HG03139 (cell line): ENCODE measurements at regions not wholly inside any gene's neighbourhood (a gene's known extent, or its start where the extent isn't known, plus 50 kb on each side); places are given as distances from the start of the nearest gene placed in this dataset.

ENCODE experiments used
- ATAC-seq: cut with Tn5 transposase; IDR thresholded peaks from one replicate; pipeline ENCODE4 v1.9.1; 2021; ENCODE audit not compliant: unreplicated experiment

- no peak for ATAC-seq
Observed at GRCh38 chr5:105407200-105407599, 1844.6 kb upstream of the NUDT12 start.

DNA sequence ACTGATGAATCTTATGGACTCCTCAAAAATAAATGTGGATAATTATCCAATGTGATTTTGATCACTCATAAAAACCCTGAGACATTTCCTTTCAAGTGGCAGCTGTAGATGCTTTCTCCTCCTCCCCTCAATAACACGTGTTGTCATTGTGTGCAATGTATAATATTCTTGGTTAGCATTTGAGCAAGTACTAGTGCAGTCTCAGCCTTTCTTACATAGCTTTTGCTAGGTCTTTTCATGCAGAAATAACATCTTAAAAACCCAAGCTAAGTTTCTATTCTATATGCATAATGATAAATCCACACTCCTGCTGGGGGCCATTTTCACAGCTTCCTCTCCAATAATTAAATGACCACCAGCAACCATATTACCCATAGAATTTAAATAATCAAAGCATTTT is 1835.2 kb upstream of the NUDT12 start:
- ATAC-seq: no peak

- ATAC-seq: no peak
Observed at GRCh38 chr5:105392710-105393149, 1830.1 kb upstream of the NUDT12 start.

- ATAC-seq: no peak
Observed at GRCh38 chr5:105392122-105392709, 1829.6 kb upstream of the NUDT12 start.

GRCh38 chr5:105380126-105380525 is 1817.5 kb upstream of the NUDT12 start:
- ATAC-seq: no peak

DNA sequence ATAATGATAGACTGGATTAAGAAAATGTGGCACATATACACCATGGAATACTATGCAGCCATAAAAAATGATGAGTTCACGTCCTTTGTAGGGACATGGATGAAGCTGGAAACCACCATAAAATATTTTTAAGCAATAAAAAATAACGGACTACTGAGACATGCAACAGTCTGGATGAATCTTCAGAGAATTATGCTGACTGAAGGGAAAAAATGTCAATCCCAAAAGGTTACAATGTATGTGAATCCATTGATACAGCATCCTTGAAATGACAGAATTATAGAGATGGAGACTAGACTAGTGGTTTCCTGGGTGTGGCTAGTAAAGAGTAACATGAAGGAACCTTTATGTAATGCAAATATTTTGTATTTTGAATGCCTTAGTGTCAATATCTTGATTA is 1808.6 kb upstream of the NUDT12 start:
- ATAC-seq: no peak

- no peak for ATAC-seq
Observed at GRCh38 chr5:105350486-105351140, 1788.0 kb upstream of the NUDT12 start.

DNA sequence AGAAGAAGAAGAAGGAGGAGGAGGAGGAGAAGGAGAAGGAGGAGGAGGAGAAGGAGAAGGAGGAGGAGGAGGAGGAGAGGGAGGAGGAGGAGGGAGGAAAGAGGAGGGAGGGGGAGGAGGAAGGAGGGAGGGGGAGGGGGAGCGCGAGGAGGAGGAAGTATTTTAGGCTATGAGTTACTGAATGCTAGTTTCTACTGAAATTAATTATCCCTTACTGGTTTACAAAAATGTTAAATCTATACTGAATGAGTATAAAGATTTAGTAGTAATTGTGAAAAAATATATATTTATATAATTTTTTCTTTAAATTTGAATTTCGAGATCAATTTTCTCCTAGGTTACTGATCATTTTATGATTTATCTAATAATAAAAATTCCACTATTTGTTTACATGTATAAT is 1769.0 kb upstream of the NUDT12 start:
- no peak for ATAC-seq

DNA sequence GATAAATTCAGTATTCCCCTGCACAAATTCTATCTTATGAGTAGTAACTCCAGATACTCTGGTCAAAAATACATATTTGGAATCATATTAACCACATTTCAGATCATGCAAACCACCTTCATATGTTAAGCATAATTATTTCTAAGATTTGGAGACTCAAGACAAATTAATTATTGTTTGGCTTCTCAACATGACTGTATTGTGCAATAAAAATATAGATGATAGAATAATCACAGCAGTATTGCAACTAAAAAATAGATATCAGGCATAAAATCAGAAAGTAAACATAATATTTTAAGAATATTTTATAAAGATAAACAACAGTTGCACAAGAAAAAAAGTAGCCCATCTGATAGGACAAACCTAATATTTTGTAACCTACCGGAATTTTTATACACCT is 1767.6 kb upstream of the NUDT12 start:
- ATAC-seq: no peak

DNA sequence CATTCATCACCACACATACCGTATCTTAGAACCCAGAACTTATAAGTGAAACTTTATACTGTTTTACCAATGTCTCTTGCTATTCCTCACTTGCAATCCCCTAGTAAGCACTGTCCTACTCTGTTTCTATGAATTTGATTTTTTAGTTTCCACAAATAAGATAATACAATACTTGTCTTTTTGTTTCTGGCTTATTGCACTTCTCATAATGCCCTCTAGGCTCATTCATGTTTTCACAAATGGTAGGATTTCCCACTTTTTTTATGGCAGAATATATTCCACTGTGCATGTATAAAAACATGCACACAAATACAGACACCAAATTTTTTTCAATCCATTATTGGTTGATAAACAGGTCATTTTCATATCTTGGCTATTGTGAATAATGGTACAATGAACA is 1742.3 kb upstream of the NUDT12 start:
- ATAC-seq: no peak

DNA sequence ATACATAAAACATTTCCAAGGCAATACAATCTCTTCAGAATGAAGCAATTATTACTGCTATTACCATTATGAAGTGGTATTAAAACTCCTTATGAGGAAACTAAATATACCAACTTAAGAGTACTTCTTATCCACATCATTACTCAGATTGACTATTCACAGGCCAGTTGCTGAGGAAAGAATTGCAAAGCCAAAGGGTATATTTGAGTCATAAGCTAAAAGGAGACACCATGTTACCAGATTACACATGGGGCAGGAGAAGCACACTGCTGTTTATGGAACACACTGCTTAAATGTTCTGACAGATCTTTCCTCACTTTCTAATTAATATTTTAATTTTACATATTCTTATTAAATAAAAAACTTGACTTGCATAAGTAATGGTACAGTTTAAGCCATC is 1726.4 kb upstream of the NUDT12 start:
- ATAC-seq: no peak

GRCh38 chr5:105283134-105283533 is 1720.5 kb upstream of the NUDT12 start:
- ATAC-seq: no peak

GRCh38 chr5:105274079-105274478 is 1711.5 kb upstream of the NUDT12 start:
- ATAC-seq: no peak

GRCh38 chr5:105263515-105263914 is 1700.9 kb upstream of the NUDT12 start:
- ATAC-seq: no peak

GRCh38 chr5:105259581-105260217 is 1697.1 kb upstream of the NUDT12 start:
- no peak for ATAC-seq

- no peak for ATAC-seq
Observed at GRCh38 chr5:105238561-105238960, 1676.0 kb upstream of the NUDT12 start.

DNA sequence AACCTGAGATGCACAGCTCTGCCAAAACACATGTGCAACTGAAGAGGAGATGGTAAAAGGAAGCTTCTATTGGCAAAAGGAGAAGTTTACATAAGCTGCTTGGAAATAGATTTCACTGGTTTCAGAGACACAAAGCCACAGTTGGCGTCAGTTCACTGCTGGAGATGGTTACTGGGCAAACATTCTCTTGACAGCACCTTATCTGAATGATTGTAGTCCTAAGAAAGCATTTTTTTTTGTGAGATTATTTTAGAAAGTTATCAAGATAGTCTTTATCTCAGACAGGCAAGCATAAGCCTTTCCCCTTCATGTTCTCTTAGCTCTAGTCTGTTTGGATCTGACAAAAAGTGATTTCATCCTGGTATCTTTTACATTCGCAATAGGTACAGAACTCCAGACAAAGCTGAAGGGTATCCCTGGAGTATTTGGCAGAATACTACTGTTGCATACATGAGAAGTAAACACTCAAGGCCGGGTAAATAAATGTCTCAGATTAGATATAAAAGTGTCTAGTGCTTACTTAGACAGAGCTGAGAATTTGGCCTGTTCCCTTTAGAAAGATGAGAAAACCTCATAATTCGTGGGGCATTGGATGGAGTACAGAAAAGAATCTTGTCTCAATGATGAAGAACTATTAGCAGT is 1668.0 kb upstream of the NUDT12 start:
- ATAC-seq: no peak

- ATAC-seq: no peak
Observed at GRCh38 chr5:105218018-105218417, 1655.4 kb upstream of the NUDT12 start.

GRCh38 chr5:105213078-105213477 is 1650.5 kb upstream of the NUDT12 start:
- no peak for ATAC-seq

- ATAC-seq: no peak
Observed at GRCh38 chr5:105207066-105207465, 1644.5 kb upstream of the NUDT12 start.

- ATAC-seq: no peak
Observed at GRCh38 chr5:105197531-105197930, 1634.9 kb upstream of the NUDT12 start.

DNA sequence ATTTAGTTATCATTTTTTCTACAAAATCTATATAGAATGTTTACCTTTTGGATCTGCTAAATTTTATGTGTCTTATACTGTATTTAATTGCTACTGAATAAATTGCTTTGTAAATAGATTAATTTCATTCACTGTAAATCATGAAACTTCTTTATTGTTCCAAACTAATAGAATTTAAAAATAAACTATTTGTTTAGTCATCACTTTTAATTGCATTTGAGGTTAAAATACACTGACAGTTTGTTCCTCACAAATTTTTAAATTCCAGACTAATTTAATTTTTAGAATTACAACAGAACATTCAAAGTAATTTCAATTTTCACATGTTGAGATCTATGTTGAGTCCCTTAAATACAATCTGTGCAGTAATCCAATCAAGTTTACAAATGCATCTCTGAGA is 1633.2 kb upstream of the NUDT12 start:
- ATAC-seq: no peak
